ENCODE measurements at regions not wholly inside any gene's neighbourhood (a gene's known extent, or its start where the extent isn't known, plus 50 kb on each side); places are given as distances from the start of the nearest gene placed in this dataset.

- FAIRE-seq (no peak), DNase-seq (no peak)
- Histone ChIP-seq H3K9me3 (ENCODE audit: control insufficient read depth in 2 of 2, insufficient read depth in 1 of 2, low read depth in 1 of 2, low read length in 1 of 2) (no peaks in the 10 kb centered on the region), H3K4me1 (ENCODE audit: control insufficient read depth in 3 of 3, insufficient read depth in 2 of 3, low read depth in 1 of 3, low read length in 2 of 3) (no peaks in the 10 kb centered on the region), H3K4me3 (ENCODE audit: low read depth in 1 of 3, low read length in 3 of 3) (no peak overlapping the region), H3K27ac (ENCODE audit: low read depth in 1 of 3, low read length in 2 of 3) (no peak overlapping the region), H3K36me3 (ENCODE audit: control insufficient read depth in 3 of 3, insufficient read depth in 2 of 3, low read depth in 1 of 3, low read length in 3 of 3) (no peaks in the 10 kb centered on the region), H3K27me3 (ENCODE audit: control insufficient read depth in 3 of 3, insufficient read depth in 3 of 3, low read length in 3 of 3) (peaks cover 0 to 2% (median 0%) of the 10 kb centered on the region in 3 donors)
- 61 to 71% (median 67%) methylated on average over 7 of the region's 7 CpGs for WGBS, 3 donors
Observed at GRCh38 chr16:49096176-49096945, 185.3 kb downstream of the CBLN1 start.

DNA sequence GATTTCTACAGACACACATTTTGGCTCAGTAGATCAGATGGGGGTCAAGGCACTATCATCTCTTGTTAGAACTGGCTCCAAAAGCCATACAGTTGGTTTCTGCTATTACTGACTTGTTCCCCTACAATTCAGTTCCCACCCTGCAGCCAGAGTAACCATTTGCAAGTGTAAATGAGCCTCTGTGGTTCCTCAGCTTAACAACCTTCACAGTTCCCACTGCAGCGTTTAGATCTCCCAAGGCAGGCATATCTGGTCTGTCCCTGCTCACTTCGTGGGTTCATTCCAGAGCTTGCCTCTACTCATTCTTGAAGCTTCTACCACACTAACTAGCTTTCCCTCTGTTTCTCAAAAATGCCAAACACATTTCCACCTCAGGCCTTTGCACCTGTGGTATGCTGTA, 186.1 kb downstream of the CBLN1 start:
- Histone ChIP-seq H3K4me1 (ENCODE audit: control insufficient read depth in 3 of 3, insufficient read depth in 2 of 3, low read depth in 1 of 3, low read length in 2 of 3) (no peaks in the 10 kb centered on the region), H3K36me3 (ENCODE audit: control insufficient read depth in 3 of 3, insufficient read depth in 2 of 3, low read depth in 1 of 3, low read length in 3 of 3) (no peaks in the 10 kb centered on the region), H3K9me3 (ENCODE audit: control insufficient read depth in 2 of 2, insufficient read depth in 1 of 2, low read depth in 1 of 2, low read length in 1 of 2) (no peaks in the 10 kb centered on the region), H3K27me3 (ENCODE audit: control insufficient read depth in 3 of 3, insufficient read depth in 3 of 3, low read length in 3 of 3) (peaks cover 0 to 2% (median 0%) of the 10 kb centered on the region in 3 donors), H3K27ac (ENCODE audit: low read depth in 1 of 3, low read length in 2 of 3) (no peak overlapping the region), H3K4me3 (ENCODE audit: low read depth in 1 of 3, low read length in 3 of 3) (no peak overlapping the region)
- FAIRE-seq: no peak
- 17 to 24% (median 18%) methylated on average over 2 of the region's 2 CpGs for WGBS, 3 donors
- no peak for DNase-seq

GRCh38 chr16:49094471-49094870, 187.2 kb downstream of the CBLN1 start:
- no peaks in the 10 kb centered on the region for H3K36me3 ChIP-seq (ENCODE audit: control insufficient read depth in 3 of 3, insufficient read depth in 2 of 3, low read depth in 1 of 3, low read length in 3 of 3)
- H3K27me3 ChIP-seq (ENCODE audit: control insufficient read depth in 3 of 3, insufficient read depth in 3 of 3, low read length in 3 of 3): peaks cover 0 to 2% (median 0%) of the 10 kb centered on the region in 3 donors
- H3K4me3 ChIP-seq (ENCODE audit: low read depth in 1 of 3, low read length in 3 of 3): no peak overlapping the region
- no peaks in the 10 kb centered on the region for H3K9me3 ChIP-seq (ENCODE audit: control insufficient read depth in 2 of 2, insufficient read depth in 1 of 2, low read depth in 1 of 2, low read length in 1 of 2)
- no peak for DNase-seq
- H3K27ac ChIP-seq (ENCODE audit: low read depth in 1 of 3, low read length in 2 of 3): no peak overlapping the region
- FAIRE-seq: no peak
- H3K4me1 ChIP-seq (ENCODE audit: control insufficient read depth in 3 of 3, insufficient read depth in 2 of 3, low read depth in 1 of 3, low read length in 2 of 3): no peaks in the 10 kb centered on the region
- 53 to 63% (median 63%) methylated on average over 2 of the region's 2 CpGs for WGBS, 3 donors

- FAIRE-seq: no peak
- H3K4me1 ChIP-seq (ENCODE audit: control insufficient read depth in 3 of 3, insufficient read depth in 2 of 3, low read depth in 1 of 3, low read length in 2 of 3): no peaks in the 10 kb centered on the region
- no peak overlapping the region for H3K4me3 ChIP-seq (ENCODE audit: low read depth in 1 of 3, low read length in 3 of 3)
- DNase-seq: no peak
- 32 to 60% (median 40%) methylated on average over 2 of the region's 2 CpGs for WGBS, 3 donors
- no peaks in the 10 kb centered on the region for H3K36me3 ChIP-seq (ENCODE audit: control insufficient read depth in 3 of 3, insufficient read depth in 2 of 3, low read depth in 1 of 3, low read length in 3 of 3)
- no peak overlapping the region for H3K27ac ChIP-seq (ENCODE audit: low read depth in 1 of 3, low read length in 2 of 3)
- H3K27me3 ChIP-seq (ENCODE audit: control insufficient read depth in 3 of 3, insufficient read depth in 3 of 3, low read length in 3 of 3): peaks cover 0 to 2% (median 0%) of the 10 kb centered on the region in 3 donors
- no peaks in the 10 kb centered on the region for H3K9me3 ChIP-seq (ENCODE audit: control insufficient read depth in 2 of 2, insufficient read depth in 1 of 2, low read depth in 1 of 2, low read length in 1 of 2)
Observed at GRCh38 chr16:49093939-49094338, 187.7 kb downstream of the CBLN1 start.

GRCh38 chr16:49092704-49093103, 188.9 kb downstream of the CBLN1 start:
- no peak overlapping the region for H3K4me3 ChIP-seq (ENCODE audit: low read depth in 1 of 3, low read length in 3 of 3)
- H3K36me3 ChIP-seq (ENCODE audit: control insufficient read depth in 3 of 3, insufficient read depth in 2 of 3, low read depth in 1 of 3, low read length in 3 of 3): no peaks in the 10 kb centered on the region
- FAIRE-seq: no peak
- no peaks in the 10 kb centered on the region for H3K4me1 ChIP-seq (ENCODE audit: control insufficient read depth in 3 of 3, insufficient read depth in 2 of 3, low read depth in 1 of 3, low read length in 2 of 3)
- H3K9me3 ChIP-seq (ENCODE audit: control insufficient read depth in 2 of 2, insufficient read depth in 1 of 2, low read depth in 1 of 2, low read length in 1 of 2): no peaks in the 10 kb centered on the region
- H3K27me3 ChIP-seq (ENCODE audit: control insufficient read depth in 3 of 3, insufficient read depth in 3 of 3, low read length in 3 of 3): peaks cover 0 to 2% (median 0%) of the 10 kb centered on the region in 3 donors
- H3K27ac ChIP-seq (ENCODE audit: low read depth in 1 of 3, low read length in 2 of 3): no peak overlapping the region
- DNase-seq: no peak
- WGBS, 3 donors: 59 to 75% (median 61%) methylated on average over 2 of the region's 2 CpGs

GRCh38 chr16:49089533-49089932, 192.1 kb downstream of the CBLN1 start:
- no peak for DNase-seq
- peaks cover 0 to 3% of the 10 kb centered on the region in 2 donors for H3K9me3 ChIP-seq (ENCODE audit: control insufficient read depth in 2 of 2, insufficient read depth in 1 of 2, low read depth in 1 of 2, low read length in 1 of 2)
- 61 to 82% (median 69%) methylated on average over 2 of the region's 2 CpGs for WGBS, 3 donors
- no peaks in the 10 kb centered on the region for H3K4me1 ChIP-seq (ENCODE audit: control insufficient read depth in 3 of 3, insufficient read depth in 2 of 3, low read depth in 1 of 3, low read length in 2 of 3)
- no peaks in the 10 kb centered on the region for H3K36me3 ChIP-seq (ENCODE audit: control insufficient read depth in 3 of 3, insufficient read depth in 2 of 3, low read depth in 1 of 3, low read length in 3 of 3)
- FAIRE-seq: no peak
- no peak overlapping the region for H3K27ac ChIP-seq (ENCODE audit: low read depth in 1 of 3, low read length in 2 of 3)
- no peaks in the 10 kb centered on the region for H3K27me3 ChIP-seq (ENCODE audit: control insufficient read depth in 3 of 3, insufficient read depth in 3 of 3, low read length in 3 of 3)
- H3K4me3 ChIP-seq (ENCODE audit: low read depth in 1 of 3, low read length in 3 of 3): no peak overlapping the region

- H3K27me3 ChIP-seq (ENCODE audit: control insufficient read depth in 3 of 3, insufficient read depth in 3 of 3, low read length in 3 of 3): no peaks in the 10 kb centered on the region
- 78 to 87% (median 83%) methylated on average over 4 of the region's 4 CpGs for WGBS, 3 donors
- H3K27ac ChIP-seq (ENCODE audit: low read depth in 1 of 3, low read length in 2 of 3): no peak overlapping the region
- H3K9me3 ChIP-seq (ENCODE audit: control insufficient read depth in 2 of 2, insufficient read depth in 1 of 2, low read depth in 1 of 2, low read length in 1 of 2): peaks cover 0 to 3% of the 10 kb centered on the region in 2 donors
- H3K4me3 ChIP-seq (ENCODE audit: low read depth in 1 of 3, low read length in 3 of 3): no peak overlapping the region
- no peak for DNase-seq
- no peaks in the 10 kb centered on the region for H3K4me1 ChIP-seq (ENCODE audit: control insufficient read depth in 3 of 3, insufficient read depth in 2 of 3, low read depth in 1 of 3, low read length in 2 of 3)
- H3K36me3 ChIP-seq (ENCODE audit: control insufficient read depth in 3 of 3, insufficient read depth in 2 of 3, low read depth in 1 of 3, low read length in 3 of 3): no peaks in the 10 kb centered on the region
- FAIRE-seq: no peak
Observed at GRCh38 chr16:49089039-49089438, 192.6 kb downstream of the CBLN1 start.

- no peak for DNase-seq
Observed at GRCh38 chr16:49085686-49086085, 196.0 kb downstream of the CBLN1 start.

More at GRCh38 chr16:49085686-49086085, 196.0 kb downstream of the CBLN1 start:
- H3K36me3 ChIP-seq (ENCODE audit: control insufficient read depth in 3 of 3, insufficient read depth in 2 of 3, low read depth in 1 of 3, low read length in 3 of 3): no peaks in the 10 kb centered on the region
- FAIRE-seq: no peak
- no peaks in the 10 kb centered on the region for H3K27me3 ChIP-seq (ENCODE audit: control insufficient read depth in 3 of 3, insufficient read depth in 3 of 3, low read length in 3 of 3)
- H3K4me1 ChIP-seq (ENCODE audit: control insufficient read depth in 3 of 3, insufficient read depth in 2 of 3, low read depth in 1 of 3, low read length in 2 of 3): no peaks in the 10 kb centered on the region
- no peak overlapping the region for H3K27ac ChIP-seq (ENCODE audit: low read depth in 1 of 3, low read length in 2 of 3)
- WGBS, 3 donors: 68 to 86% (median 85%) methylated on average over 2 of the region's 2 CpGs
- H3K9me3 ChIP-seq (ENCODE audit: control insufficient read depth in 2 of 2, insufficient read depth in 1 of 2, low read depth in 1 of 2, low read length in 1 of 2): peaks cover 0 to 3% of the 10 kb centered on the region in 2 donors
- no peak overlapping the region for H3K4me3 ChIP-seq (ENCODE audit: low read depth in 1 of 3, low read length in 3 of 3)

All from small intestine (tissue), 7 donors.